ENCODE measurements at regions not wholly inside any gene's neighbourhood (a gene's known extent, or its start where the extent isn't known, plus 50 kb on each side); places are given as distances from the start of the nearest gene placed in this dataset.

DNA sequence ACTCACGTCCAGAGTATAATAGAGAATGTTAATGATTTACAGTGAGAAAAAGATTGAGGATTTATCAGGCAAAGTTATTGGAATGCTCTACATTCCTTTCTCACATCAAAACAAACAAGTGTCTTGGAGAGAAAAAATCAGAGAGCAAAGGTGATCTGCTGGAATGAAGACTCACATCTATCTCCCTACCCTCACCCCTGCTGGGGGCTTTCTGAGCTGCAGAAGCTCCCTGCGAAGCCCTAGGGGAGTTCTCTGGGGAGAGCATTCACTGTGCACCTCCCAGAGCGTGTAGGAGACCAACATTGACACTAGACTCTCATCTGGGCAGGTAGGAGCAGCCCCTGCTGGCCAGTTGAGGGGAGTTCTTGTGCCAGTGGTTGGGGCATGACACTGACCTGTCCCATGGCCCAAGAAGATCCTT, 76.6 kb upstream of the ADAMTS16 start:
- DNase-seq (ENCODE audit: low spot score): no peak

DNA sequence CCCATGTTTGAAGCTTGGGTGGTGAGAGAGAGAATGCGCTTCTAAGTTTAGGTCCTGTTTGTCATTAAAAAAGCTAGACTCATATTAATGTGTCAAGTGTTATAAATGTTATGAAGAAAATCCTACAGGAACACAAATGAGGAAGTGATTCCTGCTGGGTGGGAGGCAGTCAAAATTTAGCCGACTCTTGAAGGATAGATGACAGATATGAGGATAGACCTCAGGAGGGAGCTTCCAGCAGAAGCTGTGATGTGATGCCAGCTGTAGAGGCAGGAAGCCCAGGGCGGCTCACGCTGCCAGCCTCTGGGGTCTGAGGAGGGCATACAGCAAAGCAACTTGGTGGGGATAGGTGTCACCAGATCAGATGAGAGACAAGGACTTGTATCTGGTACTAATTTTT, 74.7 kb upstream of the ADAMTS16 start:
- no peak for DNase-seq (ENCODE audit: low spot score)

DNA sequence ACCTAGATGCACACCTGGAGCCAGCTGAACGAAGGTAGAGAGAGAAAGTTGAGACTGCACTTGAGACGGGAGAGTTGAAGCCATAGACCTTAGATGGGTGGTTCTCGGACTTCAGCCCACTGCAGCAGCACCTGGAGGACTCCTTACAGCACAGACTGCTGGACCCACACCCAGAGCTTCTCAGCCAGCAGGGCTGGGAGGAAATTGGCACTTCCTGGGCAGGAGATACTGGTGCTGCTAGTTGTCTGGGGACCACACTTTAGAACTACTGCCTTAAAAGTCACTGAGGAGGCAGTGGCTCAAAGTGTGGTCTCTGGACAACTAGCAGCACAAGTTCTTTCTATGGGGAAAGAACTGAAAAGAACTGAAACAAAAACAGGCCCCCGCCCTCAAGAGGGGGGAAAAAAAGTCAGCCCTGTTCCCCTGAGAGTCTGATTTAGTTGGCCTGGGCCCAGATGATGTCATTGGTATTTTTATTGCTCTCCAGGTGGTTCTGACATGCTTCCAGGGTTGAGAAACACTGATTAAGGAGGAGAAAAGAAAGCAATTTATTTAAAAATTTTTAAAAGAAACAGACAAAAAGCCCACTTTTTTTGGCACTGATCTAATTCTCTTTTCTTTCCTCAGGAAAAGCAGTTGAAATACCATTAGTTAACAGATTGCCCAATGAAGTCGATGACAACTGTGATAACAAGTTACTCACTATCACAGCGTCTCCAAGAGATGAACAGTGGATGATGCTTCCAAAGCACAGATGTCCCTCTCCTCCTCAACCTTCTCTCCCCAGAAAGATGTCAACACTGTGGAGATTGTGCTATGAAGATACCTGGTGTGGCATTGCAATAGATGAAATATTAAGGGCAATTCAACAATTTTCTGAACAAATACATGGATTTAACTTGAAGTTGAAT, 73.6 kb upstream of the ADAMTS16 start:
- DNase-seq (ENCODE audit: low spot score): no peak

DNA sequence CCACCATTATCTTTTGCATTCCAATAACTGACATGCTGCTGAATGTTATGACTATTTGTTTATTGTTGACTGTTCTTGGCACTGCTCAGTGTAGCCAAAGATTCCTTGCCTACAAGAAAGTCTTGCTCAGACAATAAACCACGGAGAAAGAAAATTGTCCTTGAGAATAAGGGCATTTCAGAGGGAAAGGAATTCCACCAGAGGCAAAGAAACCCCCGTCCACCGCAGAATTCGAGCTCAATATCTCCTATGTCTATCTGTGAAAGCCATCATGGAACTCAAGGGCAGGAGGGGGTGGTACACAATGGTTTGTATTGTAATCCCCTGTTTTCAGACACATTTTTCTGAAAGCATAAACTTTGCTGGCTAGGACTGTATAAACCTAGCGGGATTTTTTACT, 70.3 kb upstream of the ADAMTS16 start:
- DNase-seq (ENCODE audit: low spot score): no peak

DNA sequence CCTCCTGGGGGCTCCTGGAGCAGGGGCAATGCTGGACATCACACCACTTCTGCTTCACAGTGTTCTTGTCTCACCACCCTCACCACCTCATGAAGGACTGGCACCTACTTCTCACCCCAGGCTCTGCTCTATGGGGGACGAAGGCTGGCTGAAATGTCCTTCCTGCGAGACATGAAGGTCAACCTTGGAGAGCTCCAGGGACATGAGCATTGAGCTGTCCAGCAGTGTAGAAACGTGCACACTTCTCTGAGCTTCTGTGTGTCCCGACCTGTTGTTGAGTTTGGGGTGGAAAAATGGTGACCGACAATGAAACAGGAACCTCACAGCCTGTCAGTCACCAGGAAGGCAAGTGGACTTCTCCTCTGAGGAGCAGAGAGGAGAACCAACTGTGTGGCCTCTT, 68.6 kb upstream of the ADAMTS16 start:
- DNase-seq (ENCODE audit: low spot score): no peak

DNA sequence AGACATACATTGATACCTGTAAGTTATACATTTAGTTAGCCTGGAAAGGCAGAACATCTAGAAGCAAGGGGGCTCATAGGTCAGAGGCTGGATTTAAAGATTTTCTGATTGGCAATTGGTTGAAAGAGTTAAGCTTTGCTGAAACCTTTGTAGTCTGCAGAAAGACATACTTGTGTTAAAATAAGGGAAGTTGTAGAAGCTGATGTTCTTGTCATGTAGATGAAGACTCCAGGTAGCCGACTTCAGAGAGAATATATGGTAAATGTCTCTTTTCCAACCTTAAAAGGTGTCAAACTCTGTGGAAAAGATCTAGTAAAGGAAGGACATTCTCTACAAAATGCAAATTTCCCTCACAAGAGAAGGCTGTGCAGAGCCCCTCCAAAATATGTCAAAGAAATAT, 62.9 kb upstream of the ADAMTS16 start:
- no peak for DNase-seq (ENCODE audit: low spot score)

DNA sequence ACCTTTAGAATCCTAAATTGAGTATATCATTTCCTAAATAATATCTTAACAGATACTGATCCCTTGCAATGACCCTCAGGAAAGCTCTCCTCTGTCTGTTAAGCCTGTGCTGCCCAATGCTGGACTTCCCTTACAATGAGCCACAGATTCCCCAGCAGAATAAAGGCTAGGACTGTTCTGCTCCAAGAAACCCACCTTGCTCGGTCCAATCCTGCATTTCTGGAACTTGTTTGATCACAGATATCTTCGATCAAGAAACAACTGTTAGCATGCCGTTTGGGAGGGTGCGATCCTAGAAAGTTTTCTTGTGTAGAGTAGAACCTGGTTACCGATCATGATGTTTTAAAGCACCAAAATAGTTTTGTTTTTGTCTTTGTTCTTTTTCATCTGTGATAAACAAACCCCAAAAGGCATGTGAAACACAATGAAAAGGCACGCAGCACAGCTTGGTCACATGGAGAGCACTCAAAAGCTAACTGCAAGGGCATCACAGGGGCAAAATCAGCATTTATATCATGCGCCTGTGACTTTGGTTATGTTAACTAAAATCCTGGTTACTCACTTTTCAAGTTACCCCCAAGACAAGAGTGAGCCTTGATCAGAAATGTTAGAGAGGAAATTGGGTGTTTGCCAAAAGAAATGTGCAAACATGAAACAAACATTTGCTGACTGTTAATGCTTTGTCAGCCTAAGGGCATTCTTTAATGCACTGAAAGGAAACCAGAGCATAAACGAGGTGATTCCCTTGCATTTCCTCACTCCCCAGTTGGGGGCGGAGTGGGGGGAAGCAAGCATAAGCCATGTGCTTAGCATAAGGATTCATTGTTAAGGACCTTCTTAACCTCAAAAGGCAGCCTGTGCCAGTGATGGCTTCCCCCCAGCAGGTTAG, 61.9 kb upstream of the ADAMTS16 start:
- DNase-seq (ENCODE audit: low spot score): no peak

DNA sequence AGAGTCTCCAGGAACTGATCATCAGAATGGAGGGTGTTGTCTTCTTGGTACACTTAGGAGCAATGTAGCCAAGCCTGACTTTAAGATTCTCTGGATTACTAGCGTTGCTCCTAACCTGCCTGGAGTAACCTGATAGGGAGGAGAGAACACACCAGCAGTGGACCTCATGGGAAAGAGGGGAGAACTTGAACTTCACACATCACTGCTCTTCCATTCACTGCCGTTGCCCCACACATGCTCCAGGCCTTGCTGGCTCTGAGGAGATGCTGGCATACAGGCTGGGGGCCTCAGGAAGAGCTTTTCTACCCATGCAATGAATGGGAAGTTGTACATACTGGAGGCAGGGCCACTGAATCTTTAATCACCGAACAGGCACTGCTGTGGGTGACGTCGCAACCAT, 60.3 kb upstream of the ADAMTS16 start:
- DNase-seq (ENCODE audit: low spot score): no peak

DNA sequence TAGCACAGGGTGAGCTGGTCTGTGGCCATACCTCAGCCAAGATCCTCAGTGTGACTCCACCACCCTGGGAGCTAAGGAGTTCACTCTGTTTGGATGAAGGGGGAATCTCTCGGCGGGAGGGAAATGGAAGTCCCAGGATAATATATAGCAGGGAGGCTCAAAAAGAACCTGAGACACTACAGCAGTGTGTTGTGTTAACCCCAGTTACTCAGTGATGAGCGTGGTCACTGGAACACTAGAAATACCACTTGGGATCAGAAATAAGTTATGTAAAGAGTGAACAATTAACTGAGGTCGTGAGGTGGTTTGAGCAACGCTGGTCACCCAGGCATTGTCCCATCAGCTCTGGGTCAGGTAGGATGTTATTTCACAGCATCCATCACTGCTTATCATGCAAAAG, 59.3 kb upstream of the ADAMTS16 start:
- DNase-seq (ENCODE audit: low spot score): no peak

DNA sequence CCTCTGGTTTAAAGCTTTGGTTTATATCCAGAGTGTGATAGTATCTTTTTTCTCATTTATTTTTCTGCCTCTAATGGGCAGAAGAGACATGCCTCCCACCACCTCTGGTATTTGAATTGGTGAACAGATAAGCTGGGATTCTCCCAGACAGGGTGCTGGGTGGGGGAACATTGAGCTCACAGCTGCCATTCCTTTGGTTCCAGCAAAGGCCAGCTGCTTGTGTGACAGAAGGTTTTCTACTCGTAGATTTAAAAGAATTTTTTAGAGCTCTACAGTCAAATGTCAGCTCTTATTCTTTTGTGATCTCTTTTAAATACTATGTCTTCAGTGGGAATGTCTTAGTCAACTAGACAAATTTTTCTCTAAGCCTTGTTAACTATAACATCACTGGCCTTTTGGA, 54.7 kb upstream of the ADAMTS16 start:
- no peak for DNase-seq (ENCODE audit: low spot score)

DNA sequence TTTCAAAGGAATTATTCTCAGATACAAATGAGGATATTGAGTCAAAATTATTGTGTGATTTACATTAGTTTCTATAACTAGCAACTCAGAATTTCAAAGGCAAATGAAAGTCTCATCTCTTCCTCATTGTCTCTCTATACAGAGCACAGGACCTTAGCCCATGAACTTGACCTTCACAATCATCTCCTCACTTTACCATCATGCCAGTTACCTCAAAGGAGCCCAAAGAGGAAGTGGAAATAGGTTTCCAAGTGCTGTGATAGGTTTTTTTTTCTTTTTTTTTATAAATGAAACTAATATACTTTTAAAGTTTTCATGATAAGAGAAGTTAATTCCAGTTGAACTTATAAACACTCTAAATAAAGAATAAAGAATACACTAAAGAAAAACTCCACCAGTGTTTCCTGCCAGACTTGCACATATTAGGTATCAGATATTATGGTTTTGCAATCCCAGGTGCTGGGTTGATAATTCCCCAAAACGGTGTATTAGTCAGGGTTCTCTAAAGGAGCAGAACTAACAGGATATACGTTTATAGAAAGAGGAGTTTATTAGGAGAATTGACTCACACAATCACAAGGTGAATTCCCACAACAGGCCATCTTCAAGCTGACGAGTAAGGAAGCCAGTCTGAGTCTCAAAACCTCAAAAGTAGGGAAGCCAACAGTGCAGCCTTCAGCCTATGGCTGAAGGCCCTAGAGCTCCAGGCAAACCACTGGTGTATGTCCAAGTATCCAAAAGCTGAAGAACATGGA, 50.1 kb upstream of the ADAMTS16 start:
- DNase-seq (ENCODE audit: low spot score): no peak

All from AG08395 (cell line).